GM12865 (cell line): ENCODE measurements at regions not wholly inside any gene's neighbourhood (a gene's known extent, or its start where the extent isn't known, plus 50 kb on each side); places are given as distances from the start of the nearest gene placed in this dataset.
"Not testable (repeated sequence)": the region's sequence is repeated elsewhere in the genome, so short reads cannot be mapped to it uniquely, and the experiment has no call there.

ENCODE experiments used
- DNase-seq: peaks from one replicate; pipeline ENCODE4 v3.0.0; 2010; ENCODE audit warnings: low read depth
- H3K4me3 ChIP-seq: 2 replicates; pipeline ENCODE4 v1.5.1; 2011; ENCODE audit warnings: mild to moderate bottlenecking, low read depth, low read length, control low read depth
- CTCF ChIP-seq: IDR thresholded peaks from 2 replicates; pipeline ENCODE4 v1.5.1; 2011; ENCODE audit warnings: low read length, control low read depth, low read depth, inconsistent platforms; ENCODE audit not compliant: insufficient read depth; ENCODE audit errors: missing control alignments

DNA sequence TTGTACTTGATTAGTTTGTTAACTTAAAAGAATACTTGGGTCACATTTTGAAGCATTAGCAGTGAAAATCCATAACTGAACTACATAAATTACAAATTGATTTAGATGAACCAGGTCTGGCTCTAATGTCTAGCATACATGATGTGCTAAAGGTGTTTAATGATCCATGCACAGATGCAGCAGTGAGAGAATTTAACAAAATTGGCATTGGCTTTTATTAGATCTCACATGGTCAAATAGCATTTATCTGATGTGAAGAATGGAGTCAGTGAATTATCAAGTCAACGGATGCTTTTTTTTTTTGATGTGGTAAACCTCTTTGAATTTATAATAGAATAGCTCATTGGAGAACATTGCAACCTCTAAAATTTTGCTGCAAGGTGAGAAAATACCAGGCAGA lies 293.0 kb upstream of the POT1 start:
- no peak for TF ChIP-seq CTCF
- no peak overlapping the region for H3K4me3 ChIP-seq
- DNase-seq: no peak

GRCh38 chr7:125218076-125218475 lies 288.5 kb upstream of the POT1 start:
- H3K4me3 ChIP-seq: no peak overlapping the region
- no peak for DNase-seq
- TF ChIP-seq CTCF: no peak

GRCh38 chr7:125201002-125201401 lies 271.4 kb upstream of the POT1 start:
- no peak for DNase-seq
- TF ChIP-seq CTCF: no peak
- no peak overlapping the region for H3K4me3 ChIP-seq

DNA sequence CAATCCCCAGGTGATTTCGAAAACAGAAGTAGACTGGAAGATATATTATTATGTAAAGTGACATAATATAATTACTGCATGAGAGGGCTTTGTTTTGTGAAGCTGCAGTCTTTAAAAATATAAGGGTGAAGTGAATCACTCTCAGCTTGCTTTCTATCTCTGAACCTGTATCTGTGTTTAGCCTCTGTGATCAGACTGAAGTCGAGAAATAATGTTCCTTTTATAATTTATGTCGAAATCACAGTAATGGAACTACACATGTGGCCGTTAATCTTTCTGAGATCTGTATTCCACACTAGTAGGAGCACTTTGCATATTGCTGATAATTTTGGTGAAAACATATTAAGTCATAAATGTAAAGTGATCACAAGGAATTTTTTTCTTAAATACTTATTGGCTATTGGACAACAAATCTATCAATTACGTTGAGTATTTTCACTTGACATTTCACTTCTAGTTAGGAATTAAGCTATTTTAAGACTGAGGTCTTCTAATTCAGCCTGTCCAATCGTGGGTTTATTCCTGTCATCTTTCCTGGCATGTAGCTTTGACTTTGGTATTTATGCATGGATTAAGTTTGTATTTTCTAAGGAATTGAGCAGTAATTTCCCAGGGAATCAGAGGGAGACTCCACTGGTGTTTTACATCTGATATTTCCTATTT lies 268.2 kb upstream of the POT1 start:
- no peak for DNase-seq
- no peak for TF ChIP-seq CTCF
- H3K4me3 ChIP-seq: no peak overlapping the region

DNA sequence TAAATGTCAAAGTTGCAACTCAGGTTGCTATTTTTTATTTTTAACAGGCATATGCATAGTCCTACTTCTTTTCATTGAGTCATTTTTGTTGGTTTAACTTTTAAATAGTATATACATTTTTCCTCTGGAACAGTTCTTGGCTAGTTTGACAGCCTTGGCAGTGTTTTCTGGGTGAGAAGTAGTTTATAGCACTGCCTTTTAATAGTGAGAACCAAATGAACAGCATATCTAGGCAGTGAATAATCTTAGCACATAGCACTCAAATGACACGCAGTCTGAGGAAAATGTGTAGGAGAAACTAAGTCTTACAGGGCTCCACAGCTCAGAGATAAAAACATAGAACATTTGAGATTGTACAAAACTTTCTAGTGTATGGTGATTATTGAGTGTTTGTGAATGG lies 265.5 kb upstream of the POT1 start:
- no peak for TF ChIP-seq CTCF
- no peak for DNase-seq
- H3K4me3 ChIP-seq: no peak overlapping the region

GRCh38 chr7:125193263-125193662 lies 263.6 kb upstream of the POT1 start:
- TF ChIP-seq CTCF: no peak
- DNase-seq: no peak
- H3K4me3 ChIP-seq: no peak overlapping the region

DNA sequence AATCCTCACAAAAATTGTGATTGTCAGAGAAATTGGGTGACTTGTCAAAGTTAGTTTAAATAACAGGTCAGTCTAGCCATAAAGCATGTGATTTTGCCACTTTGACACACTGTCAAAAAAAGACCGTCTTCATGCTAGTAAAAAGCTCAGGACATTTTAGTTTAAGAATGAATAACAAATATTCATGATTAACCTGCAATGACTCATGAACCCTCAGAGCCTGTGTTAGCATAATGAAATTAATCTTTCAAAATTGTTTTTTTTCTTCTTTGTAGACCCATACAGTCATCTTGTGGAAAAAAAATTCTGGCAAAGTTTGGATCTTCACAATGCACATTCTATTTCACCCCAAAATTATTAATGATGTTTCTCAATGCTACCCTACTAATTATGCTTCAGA lies 255.2 kb upstream of the POT1 start:
- no peak overlapping the region for H3K4me3 ChIP-seq
- no peak for DNase-seq
- TF ChIP-seq CTCF: no peak

DNA sequence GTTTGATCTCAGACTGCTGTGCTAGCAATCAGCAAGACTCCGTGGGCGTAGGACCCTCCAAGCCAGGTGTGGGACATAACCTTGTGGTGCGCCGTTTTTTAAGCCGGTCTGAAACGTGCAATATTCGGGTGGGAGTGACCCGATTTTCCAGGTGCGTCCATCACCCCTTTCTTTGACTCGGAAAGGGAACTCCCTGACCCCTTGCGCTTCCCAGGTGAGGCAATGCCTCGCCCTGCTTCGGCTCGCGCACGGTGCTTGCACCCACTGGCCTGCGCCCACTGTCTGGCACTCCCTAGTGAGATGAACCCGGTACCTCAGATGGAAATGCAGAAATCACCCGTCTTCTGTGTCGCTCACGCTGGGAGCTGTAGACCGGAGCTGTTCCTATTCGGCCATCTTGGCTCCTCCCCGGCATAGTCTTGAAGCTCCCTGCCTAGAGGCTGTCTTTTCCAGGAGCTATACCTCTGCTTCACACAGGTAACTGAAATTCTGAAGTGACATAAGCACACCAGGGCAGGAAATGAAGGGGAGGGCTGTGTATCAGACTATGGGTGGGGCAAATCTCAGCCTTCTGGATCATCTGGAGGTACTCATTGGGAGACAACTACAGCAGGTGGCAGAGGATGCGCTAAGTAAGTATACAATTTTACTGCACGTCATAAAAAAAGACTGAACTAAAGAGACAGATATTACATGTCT lies 252.1 kb upstream of the POT1 start:
- not testable (repeated sequence) for DNase-seq

More for the DNA sequence above, 252.1 kb upstream of the POT1 start:
- H3K4me3 ChIP-seq: not testable (repeated sequence)
